NCI-H128 (cell line): ENCODE measurements at regions not wholly inside any gene's neighbourhood (a gene's known extent, or its start where the extent isn't known, plus 50 kb on each side); places are given as distances from the start of the nearest gene placed in this dataset.

Source experiments
- DNase-seq: peaks from one replicate; lab custom pipeline; 2025; ENCODE audit not compliant: unreplicated experiment; lab: John Stamatoyannopoulos, UW

GRCh38 chr3:197352382-197352781, 54.0 kb upstream of the DLG1 start:
- DNase-seq, result no peak

GRCh38 chr3:197350446-197350845, 52.0 kb upstream of the DLG1 start:
- no peak for DNase-seq

GRCh38 chr3:197349368-197349767, 51.0 kb upstream of the DLG1 start:
- no peak for DNase-seq
